Stomach (tissue), 8 donors: ENCODE measurements at regions not wholly inside any gene's neighbourhood (a gene's known extent, or its start where the extent isn't known, plus 50 kb on each side); places are given as distances from the start of the nearest gene placed in this dataset.

Experiments used
- DNase-seq, 2 donors: peaks; one replicate each; pipeline versions ENCODE4 v3.0.0 to v3.0.0-alpha.2; 2013 to 2019
- H3K27ac ChIP-seq, 5 donors: fragments of 200-600 bp in 4 of 5; sonication (generic) in 4 of 5; one replicate each; pipeline ENCODE4 v1.5.1; 2013 to 2019; ENCODE audit warnings: mild to moderate bottlenecking in 1 of 5, moderate library complexity in 1 of 5
- H3K27me3 ChIP-seq, 3 donors: fragments of 200-600 bp; sonication (generic); one replicate each; pipeline ENCODE4 v1.5.1; 2017 to 2019; ENCODE audit warnings: mixed run types in 1 of 3
- H3K36me3 ChIP-seq, 4 donors: fragments of 200-600 bp; sonication (generic); 1 replicate in 3 of 4; 2 replicates in 1 of 4; pipeline ENCODE4 v1.5.1; 2016 to 2019
- H3K4me1 ChIP-seq, 4 donors: fragments of 200-600 bp; sonication (generic); one replicate each; pipeline ENCODE4 v1.5.1; 2016 to 2019
- H3K4me3 ChIP-seq, 4 donors: fragments of 200-600 bp; sonication (generic) in 3 of 4; one replicate each; pipeline ENCODE4 v1.5.1; 2016 to 2019; ENCODE audit warnings: mild to moderate bottlenecking in 1 of 4
- H3K9me3 ChIP-seq, 4 donors: fragments of 200-600 bp; sonication (generic); one replicate each; pipeline ENCODE4 v1.5.1; 2016 to 2019
- CTCF ChIP-seq, 7 experiments: fragments of 450-650 bp in 4 of 7; fragments of 200-600 bp in 3 of 7; sonication (generic) in 3 of 7; IDR thresholded peaks; one replicate each; pipeline ENCODE4 v1.5.1; 2016 to 2019; ENCODE audit warnings: antibody characterized with exemption in 7 of 7, control low read depth in 2 of 7, mild to moderate bottlenecking in 1 of 7
- EP300 ChIP-seq: sonication (generic); formaldehyde crosslinking; IDR thresholded peaks from one replicate; pipeline ENCODE4 v1.6.1; 2017; ENCODE audit warnings: antibody characterized with exemption
- POLR2A ChIP-seq, 4 donors: fragments of 450-650 bp; IDR thresholded peaks; one replicate each; pipeline ENCODE4 v1.6.1; 2016; ENCODE audit warnings: antibody characterized with exemption in 4 of 4, control low read depth in 2 of 4, mild to moderate bottlenecking in 1 of 4, moderate library complexity in 1 of 4
- POLR2AphosphoS5 ChIP-seq, 3 donors: sonication (generic); formaldehyde crosslinking; IDR thresholded peaks; one replicate each; pipeline ENCODE4 v1.6.1; 2016; ENCODE audit warnings: antibody characterized with exemption in 3 of 3
- WGBS, 5 donors: extraction: QIAGEN DNeasy Blood & Tissue Kit in 3 of 5; methylation state at CpG; one replicate each; pipeline versions ENCODE4 v1.1.5 to v1.1.7; 2013 to 2018; 5-methylcytosine and 5-hydroxymethylcytosine counted together
- intact Hi-C: fragments of 100-400 bp; cut with DNase I; formaldehyde crosslinking; loops from one replicate; pipeline ENCODE4 v1.15.1; 2023; ENCODE audit warnings: low total_unique reads
- donor health status: healthy with polysubstance abuse.
- donor health status: Bipolar disorder and iron deficiency.
- donor health status: healthy.

GRCh38 chr20:11445161-11445560, 472.5 kb upstream of the BTBD3 start:
- H3K27me3 ChIP-seq, result no peaks in the 10 kb centered on the region
- no peak for DNase-seq
- no peak for TF ChIP-seq POLR2AphosphoS5 (IDR thresholded peaks at IDR 0.05)
- TF ChIP-seq CTCF (IDR thresholded peaks at IDR 0.05), result no peak
- no peak for TF ChIP-seq EP300
- TF ChIP-seq POLR2A (IDR thresholded peaks at IDR 0.05), result no peak
- intact Hi-C loops, result no loop called here
- no peak overlapping the region for H3K4me3 ChIP-seq
- no peaks in the 10 kb centered on the region for H3K36me3 ChIP-seq
- no peaks in the 10 kb centered on the region for H3K4me1 ChIP-seq
- WGBS, 5 donors, result 49 to 68% (median 60%) methylated on average over 3 of the region's 3 CpGs
- H3K9me3 ChIP-seq, result no peaks in the 10 kb centered on the region
- no peak overlapping the region for H3K27ac ChIP-seq

GRCh38 chr20:11445891-11446290, 471.8 kb upstream of the BTBD3 start:
- Histone ChIP-seq H3K27me3 (no peaks in the 10 kb centered on the region), H3K4me3 (no peak overlapping the region), H3K9me3 (no peaks in the 10 kb centered on the region), H3K36me3 (no peaks in the 10 kb centered on the region), H3K4me1 (no peaks in the 10 kb centered on the region), H3K27ac (no peak overlapping the region)
- intact Hi-C loops, result no loop called here
- no peak for TF ChIP-seq EP300
- DNase-seq, result no peak

GRCh38 chr20:11447371-11448100, 470.2 kb upstream of the BTBD3 start:
- no peak overlapping the region for H3K4me3 ChIP-seq
- H3K4me1 ChIP-seq, result no peaks in the 10 kb centered on the region
- H3K9me3 ChIP-seq, result no peaks in the 10 kb centered on the region
- TF ChIP-seq CTCF (IDR thresholded peaks at IDR 0.05) (no peak), POLR2A (IDR thresholded peaks at IDR 0.05) (no peak), EP300 (no peak), POLR2AphosphoS5 (IDR thresholded peaks at IDR 0.05) (no peak)
- intact Hi-C loops, result no loop called here
- H3K36me3 ChIP-seq, result no peaks in the 10 kb centered on the region
- no peak for DNase-seq
- no peaks in the 10 kb centered on the region for H3K27me3 ChIP-seq
- no peak overlapping the region for H3K27ac ChIP-seq
- 36 to 59% (median 46%) methylated on average over 5 of the region's 5 CpGs for WGBS, 5 donors

- H3K27ac ChIP-seq, result no peak overlapping the region
- H3K4me1 ChIP-seq, result no peaks in the 10 kb centered on the region
- H3K36me3 ChIP-seq, result no peaks in the 10 kb centered on the region
- no peak for DNase-seq
- H3K4me3 ChIP-seq, result no peak overlapping the region
- intact Hi-C loops, result no loop called here
- WGBS, 5 donors, result 88 to 94% (median 90%) methylated on average over 4 of the region's 4 CpGs
- H3K9me3 ChIP-seq, result no peaks in the 10 kb centered on the region
- TF ChIP-seq POLR2AphosphoS5 (IDR thresholded peaks at IDR 0.05), result no peak
- no peak for TF ChIP-seq POLR2A (IDR thresholded peaks at IDR 0.05)
- no peak for TF ChIP-seq CTCF (IDR thresholded peaks at IDR 0.05)
- TF ChIP-seq EP300, result no peak
- H3K27me3 ChIP-seq, result no peaks in the 10 kb centered on the region
Observed at GRCh38 chr20:11448554-11448953, 469.1 kb upstream of the BTBD3 start.

- WGBS, 5 donors, result 49 to 61% (median 58%) methylated on average over 7 of the region's 7 CpGs
- H3K4me3 ChIP-seq, result no peak overlapping the region
- no peaks in the 10 kb centered on the region for H3K9me3 ChIP-seq
- no peak for DNase-seq
- no peaks in the 10 kb centered on the region for H3K27me3 ChIP-seq
- H3K4me1 ChIP-seq, result no peaks in the 10 kb centered on the region
- intact Hi-C loops, result no loop called here
- no peak overlapping the region for H3K27ac ChIP-seq
- H3K36me3 ChIP-seq, result no peaks in the 10 kb centered on the region
- no peak for TF ChIP-seq POLR2A (IDR thresholded peaks at IDR 0.05)
- no peak for TF ChIP-seq POLR2AphosphoS5 (IDR thresholded peaks at IDR 0.05)
- TF ChIP-seq EP300, result no peak
- no peak for TF ChIP-seq CTCF (IDR thresholded peaks at IDR 0.05)
Observed at GRCh38 chr20:11451793-11452291, 465.9 kb upstream of the BTBD3 start.
